ENCODE measurements at regions not wholly inside any gene's neighbourhood (a gene's known extent, or its start where the extent isn't known, plus 50 kb on each side); places are given as distances from the start of the nearest gene placed in this dataset.

DNA sequence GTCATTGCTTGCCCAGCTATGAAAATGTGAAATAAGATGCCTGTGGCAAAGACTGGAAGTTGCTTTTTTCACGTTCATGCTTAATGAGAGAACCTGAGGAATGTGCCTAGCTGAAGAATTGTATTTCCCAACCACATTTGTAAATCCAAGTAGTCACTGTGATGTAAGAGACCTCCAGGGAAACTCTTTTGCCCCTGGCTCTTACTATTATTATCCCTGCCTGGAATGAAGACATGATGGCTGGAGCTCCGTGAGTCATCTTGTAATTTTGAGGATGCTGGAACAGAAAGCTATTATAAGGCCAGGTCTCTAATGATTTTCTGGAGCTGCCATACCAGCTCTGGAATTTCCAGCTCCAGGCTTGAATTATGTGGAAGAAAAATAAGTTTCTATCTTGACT, 894.3 kb downstream of the DIAPH3 start:
- intact Hi-C loops (cut with micrococcal nuclease) = no loop called here
- Histone ChIP-seq H3K27me3 (replicated peaks in 1 of 4; ENCODE audit: control extremely low read depth in 1 of 4, control insufficient read depth in 3 of 4, insufficient read depth in 4 of 4, low read length in 3 of 4) (no peaks in the 10 kb centered on the region), H3K27ac (ENCODE audit: low read length in 2 of 2) (no peak overlapping the region), H3K79me2 (ENCODE audit: control insufficient read depth, insufficient read depth, low read length) (no peaks in the 10 kb centered on the region), H2AFZ (ENCODE audit: insufficient read depth, low read depth, low read length, poor library complexity, severe bottlenecking) (no peak overlapping the region), H4K20me1 (ENCODE audit: control insufficient read depth, insufficient read depth, low read length, poor library complexity, severe bottlenecking) (no peaks in the 10 kb centered on the region), H3K4me2 (replicated peaks; ENCODE audit: low read depth, low read length, poor library complexity, severe bottlenecking) (no peak overlapping the region), H3K4me1 (ENCODE audit: control insufficient read depth in 2 of 2, insufficient read depth in 2 of 2, low read length in 2 of 2) (no peaks in the 10 kb centered on the region), H3K9ac (ENCODE audit: low read length) (no peak overlapping the region), H3K4me3 (ENCODE audit: control extremely low read depth in 1 of 5, extremely low read depth in 1 of 5, insufficient read depth in 1 of 5, low read depth in 2 of 5, low read length in 4 of 5) (no peak overlapping the region), H3K9me3 (ENCODE audit: control extremely low read depth in 1 of 3, control insufficient read depth in 2 of 3, insufficient read depth in 1 of 3, low read length in 2 of 3) (no peaks in the 10 kb centered on the region), H3K36me3 (replicated peaks in 1 of 2; ENCODE audit: control extremely low read depth in 1 of 2, control insufficient read depth in 1 of 2, extremely low read depth in 1 of 2, insufficient read depth in 2 of 2, low read length in 1 of 2) (no peaks in the 10 kb centered on the region)
- ChIA-PET CTCF (no interaction called here), POLR2A (no interaction called here)
- DNase-seq = no peak
- no peak for ATAC-seq (ENCODE audit: low read depth)
- H3K9me3 Mint-ChIP-seq (ENCODE audit: insufficient read depth) = peaks cover 2% of the 10 kb centered on the region
- WGBS (ENCODE audit: insufficient coverage) = 100% methylated on average over 2 of the region's 2 CpGs
- H3K27me3 Mint-ChIP-seq = no peaks in the 10 kb centered on the region
- no peak overlapping the region for H3K27ac Mint-ChIP-seq
- no peaks in the 10 kb centered on the region for H3K4me1 Mint-ChIP-seq
- TF ChIP-seq EZH2 (IDR thresholded peaks at IDR 0.05; ENCODE audit: borderline replicate concordance, insufficient read depth, low read depth, low read length, poor library complexity, severe bottlenecking) = no peak
- TF ChIP-seq, protein P1, sequence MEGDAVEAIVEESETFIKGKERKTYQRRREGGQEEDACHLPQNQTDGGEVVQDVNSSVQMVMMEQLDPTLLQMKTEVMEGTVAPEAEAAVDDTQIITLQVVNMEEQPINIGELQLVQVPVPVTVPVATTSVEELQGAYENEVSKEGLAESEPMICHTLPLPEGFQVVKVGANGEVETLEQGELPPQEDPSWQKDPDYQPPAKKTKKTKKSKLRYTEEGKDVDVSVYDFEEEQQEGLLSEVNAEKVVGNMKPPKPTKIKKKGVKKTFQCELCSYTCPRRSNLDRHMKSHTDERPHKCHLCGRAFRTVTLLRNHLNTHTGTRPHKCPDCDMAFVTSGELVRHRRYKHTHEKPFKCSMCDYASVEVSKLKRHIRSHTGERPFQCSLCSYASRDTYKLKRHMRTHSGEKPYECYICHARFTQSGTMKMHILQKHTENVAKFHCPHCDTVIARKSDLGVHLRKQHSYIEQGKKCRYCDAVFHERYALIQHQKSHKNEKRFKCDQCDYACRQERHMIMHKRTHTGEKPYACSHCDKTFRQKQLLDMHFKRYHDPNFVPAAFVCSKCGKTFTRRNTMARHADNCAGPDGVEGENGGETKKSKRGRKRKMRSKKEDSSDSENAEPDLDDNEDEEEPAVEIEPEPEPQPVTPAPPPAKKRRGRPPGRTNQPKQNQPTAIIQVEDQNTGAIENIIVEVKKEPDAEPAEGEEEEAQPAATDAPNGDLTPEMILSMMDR (IDR thresholded peaks at IDR 0.05) = no peak
- H3K4me3 Mint-ChIP-seq = no peak overlapping the region

DNA sequence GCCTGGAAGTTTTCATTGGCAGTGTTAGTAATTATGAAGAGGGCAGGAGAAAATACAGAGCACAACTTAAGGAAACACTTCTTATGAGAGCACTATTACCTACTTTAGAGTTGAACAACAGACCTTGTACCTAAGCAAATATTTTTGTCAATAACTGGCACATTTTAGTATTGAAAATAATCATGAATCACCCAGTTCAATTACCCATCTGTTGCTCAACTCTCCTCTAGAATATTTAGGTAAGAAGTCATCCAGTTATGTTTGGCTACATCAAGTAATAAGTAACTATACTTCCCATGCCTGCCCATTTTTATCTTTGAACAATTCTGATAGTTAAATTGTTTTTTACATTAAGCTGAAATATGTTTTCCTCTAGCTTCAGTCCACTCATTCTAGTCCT, 893.4 kb downstream of the DIAPH3 start:
- H3K4me3 ChIP-seq (ENCODE audit: control extremely low read depth in 1 of 5, extremely low read depth in 1 of 5, insufficient read depth in 1 of 5, low read depth in 2 of 5, low read length in 4 of 5) = no peak overlapping the region
- peaks cover 2% of the 10 kb centered on the region for H3K9me3 Mint-ChIP-seq (ENCODE audit: insufficient read depth)
- H3K79me2 ChIP-seq (ENCODE audit: control insufficient read depth, insufficient read depth, low read length) = no peaks in the 10 kb centered on the region
- H3K4me1 ChIP-seq (ENCODE audit: control insufficient read depth in 2 of 2, insufficient read depth in 2 of 2, low read length in 2 of 2) = no peaks in the 10 kb centered on the region
- no peak overlapping the region for H3K9ac ChIP-seq (ENCODE audit: low read length)
- no peaks in the 10 kb centered on the region for H3K9me3 ChIP-seq (ENCODE audit: control extremely low read depth in 1 of 3, control insufficient read depth in 2 of 3, insufficient read depth in 1 of 3, low read length in 2 of 3)
- H3K4me1 Mint-ChIP-seq = no peaks in the 10 kb centered on the region
- ChIA-PET CTCF (interaction anchor here (0.7 kb wide), 1 partner anchor 1798 kb away, joined by 3 read pairs; no protein-coding TSS in a partner anchor), POLR2A (no interaction called here)
- H3K27me3 ChIP-seq (replicated peaks in 1 of 4; ENCODE audit: control extremely low read depth in 1 of 4, control insufficient read depth in 3 of 4, insufficient read depth in 4 of 4, low read length in 3 of 4) = no peaks in the 10 kb centered on the region
- no peaks in the 10 kb centered on the region for H3K27me3 Mint-ChIP-seq
- no peak for TF ChIP-seq EZH2 (IDR thresholded peaks at IDR 0.05; ENCODE audit: borderline replicate concordance, insufficient read depth, low read depth, low read length, poor library complexity, severe bottlenecking)
- TF ChIP-seq, protein P1 (IDR thresholded peaks at IDR 0.05) = no peak
- H3K4me2 ChIP-seq (replicated peaks; ENCODE audit: low read depth, low read length, poor library complexity, severe bottlenecking) = no peak overlapping the region
- no peaks in the 10 kb centered on the region for H4K20me1 ChIP-seq (ENCODE audit: control insufficient read depth, insufficient read depth, low read length, poor library complexity, severe bottlenecking)
- no peaks in the 10 kb centered on the region for H3K36me3 ChIP-seq (replicated peaks in 1 of 2; ENCODE audit: control extremely low read depth in 1 of 2, control insufficient read depth in 1 of 2, extremely low read depth in 1 of 2, insufficient read depth in 2 of 2, low read length in 1 of 2)
- no peak overlapping the region for H3K4me3 Mint-ChIP-seq
- no peak overlapping the region for H3K27ac ChIP-seq (ENCODE audit: low read length in 2 of 2)
- no peak overlapping the region for H2AFZ ChIP-seq (ENCODE audit: insufficient read depth, low read depth, low read length, poor library complexity, severe bottlenecking)
- no peak for DNase-seq
- intact Hi-C loops (cut with micrococcal nuclease) = no loop called here
- H3K27ac Mint-ChIP-seq = no peak overlapping the region
- no peak for ATAC-seq (ENCODE audit: low read depth)
